ENCODE measurements at regions not wholly inside any gene's neighbourhood (a gene's known extent, or its start where the extent isn't known, plus 50 kb on each side); places are given as distances from the start of the nearest gene placed in this dataset.
A peak's percentile ranks its signal among the peaks of the same experiment; 100 is the strongest.

DNA sequence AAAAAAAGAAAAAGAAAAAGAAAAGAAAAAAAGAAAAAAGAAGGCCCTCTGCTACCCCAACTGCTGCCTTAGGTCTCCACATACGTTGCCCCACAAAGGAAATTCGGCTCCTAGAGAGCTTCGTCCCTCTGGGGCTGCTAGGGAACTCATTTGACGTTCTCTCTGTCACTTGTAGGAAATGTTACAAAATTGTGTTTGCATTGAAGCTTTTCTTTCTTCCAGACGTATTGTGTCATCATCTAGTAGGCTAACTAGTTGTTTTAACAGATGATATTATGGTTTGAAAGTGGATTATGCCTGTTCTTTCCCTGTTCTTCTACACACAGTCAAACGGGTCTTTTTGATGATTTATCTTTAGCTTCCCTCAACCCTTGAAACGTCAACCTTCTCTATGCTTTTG is 125.3 kb downstream of the BDH1 start:
- DNase-seq (ENCODE audit: low spot score), result no peak
- peak overlapping the region; percentile 32 to 79 for H3K27ac ChIP-seq

DNA sequence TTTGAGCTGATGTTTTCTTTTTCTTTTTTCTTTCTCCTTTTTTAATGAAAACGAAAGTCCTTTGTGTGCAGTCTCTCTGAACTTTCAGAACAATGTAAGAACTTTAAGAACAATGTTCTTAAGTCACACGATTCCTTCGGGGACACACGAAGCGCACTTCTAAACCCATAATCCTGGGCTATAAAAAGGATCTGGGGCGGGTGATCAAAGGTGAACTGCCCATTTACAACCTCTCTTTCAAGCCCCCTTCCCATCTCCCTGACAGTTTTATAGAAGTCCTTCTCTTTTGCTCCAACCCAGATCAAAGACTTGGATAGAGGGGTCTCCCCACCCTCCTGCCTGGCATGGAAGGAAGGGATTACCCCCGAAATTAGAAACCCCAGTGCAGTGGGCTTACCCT is 126.8 kb downstream of the BDH1 start:
- Histone ChIP-seq H3K27me3 (no peaks in the 10 kb centered on the region), H3K4me3 (no peak overlapping the region), H3K9me3 (no peaks in the 10 kb centered on the region), H3K36me3 (no peaks in the 10 kb centered on the region), H3K4me1 (peaks cover 0 to 32% of the 10 kb centered on the region in 2 donors), H3K27ac (peak overlapping the region in 1 of 2 donors; percentile 5)
- no peak for DNase-seq (ENCODE audit: low spot score)
- TF ChIP-seq, protein P1, sequence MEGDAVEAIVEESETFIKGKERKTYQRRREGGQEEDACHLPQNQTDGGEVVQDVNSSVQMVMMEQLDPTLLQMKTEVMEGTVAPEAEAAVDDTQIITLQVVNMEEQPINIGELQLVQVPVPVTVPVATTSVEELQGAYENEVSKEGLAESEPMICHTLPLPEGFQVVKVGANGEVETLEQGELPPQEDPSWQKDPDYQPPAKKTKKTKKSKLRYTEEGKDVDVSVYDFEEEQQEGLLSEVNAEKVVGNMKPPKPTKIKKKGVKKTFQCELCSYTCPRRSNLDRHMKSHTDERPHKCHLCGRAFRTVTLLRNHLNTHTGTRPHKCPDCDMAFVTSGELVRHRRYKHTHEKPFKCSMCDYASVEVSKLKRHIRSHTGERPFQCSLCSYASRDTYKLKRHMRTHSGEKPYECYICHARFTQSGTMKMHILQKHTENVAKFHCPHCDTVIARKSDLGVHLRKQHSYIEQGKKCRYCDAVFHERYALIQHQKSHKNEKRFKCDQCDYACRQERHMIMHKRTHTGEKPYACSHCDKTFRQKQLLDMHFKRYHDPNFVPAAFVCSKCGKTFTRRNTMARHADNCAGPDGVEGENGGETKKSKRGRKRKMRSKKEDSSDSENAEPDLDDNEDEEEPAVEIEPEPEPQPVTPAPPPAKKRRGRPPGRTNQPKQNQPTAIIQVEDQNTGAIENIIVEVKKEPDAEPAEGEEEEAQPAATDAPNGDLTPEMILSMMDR (IDR thresholded peaks at IDR 0.05), result no peak

More for the DNA sequence above, 125.3 kb downstream of the BDH1 start:
- Histone ChIP-seq H3K36me3 (no peaks in the 10 kb centered on the region), H3K4me3 (no peak overlapping the region), H3K9me3 (no peaks in the 10 kb centered on the region), H3K4me1 (peaks cover 0 to 32% of the 10 kb centered on the region in 2 donors), H3K27me3 (no peaks in the 10 kb centered on the region)
- TF ChIP-seq, protein P1 (IDR thresholded peaks at IDR 0.05), result no peak

DNA sequence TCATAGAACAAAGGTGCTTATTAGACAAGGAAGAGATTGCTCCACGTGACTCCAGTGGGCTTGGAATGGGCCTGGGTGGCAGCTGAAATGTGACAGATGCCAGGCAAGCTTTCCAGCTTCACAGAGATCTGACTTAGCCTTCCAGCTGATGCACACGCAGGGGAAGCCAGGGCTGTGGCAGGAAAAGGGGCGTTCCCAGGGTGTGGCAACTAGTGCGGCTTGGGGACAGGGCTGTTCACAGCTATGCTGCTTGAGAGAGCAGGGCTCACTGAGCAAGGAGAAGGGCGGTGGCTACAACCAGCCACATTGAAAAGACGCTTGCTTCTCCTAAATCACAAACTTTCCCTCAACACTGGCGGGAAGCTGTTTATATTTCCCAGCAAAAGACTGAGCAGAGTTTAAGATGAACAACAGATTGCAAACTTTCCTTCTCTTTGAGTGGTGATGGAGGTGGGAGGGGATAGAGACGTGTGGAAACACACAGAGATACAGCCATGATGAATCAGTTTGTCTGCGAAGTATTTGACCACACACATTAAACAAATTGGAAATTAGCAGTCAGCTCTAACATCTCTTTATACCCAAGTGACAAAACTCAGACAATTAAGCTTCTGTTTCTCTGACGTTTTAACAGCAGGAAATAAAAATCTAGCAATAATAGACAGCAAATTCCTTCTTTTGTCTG is 127.5 kb downstream of the BDH1 start:
- peaks cover 0 to 32% of the 10 kb centered on the region in 2 donors for H3K4me1 ChIP-seq
- H3K9me3 ChIP-seq, result no peaks in the 10 kb centered on the region
- H3K4me3 ChIP-seq, result no peak overlapping the region
- H3K27me3 ChIP-seq, result no peaks in the 10 kb centered on the region
- peak; percentile 66 for DNase-seq (ENCODE audit: low spot score)
- H3K36me3 ChIP-seq, result no peaks in the 10 kb centered on the region
- peak overlapping the region; percentile 5 to 39 for H3K27ac ChIP-seq
- TF ChIP-seq, protein P1 (IDR thresholded peaks at IDR 0.05), result no peak

DNA sequence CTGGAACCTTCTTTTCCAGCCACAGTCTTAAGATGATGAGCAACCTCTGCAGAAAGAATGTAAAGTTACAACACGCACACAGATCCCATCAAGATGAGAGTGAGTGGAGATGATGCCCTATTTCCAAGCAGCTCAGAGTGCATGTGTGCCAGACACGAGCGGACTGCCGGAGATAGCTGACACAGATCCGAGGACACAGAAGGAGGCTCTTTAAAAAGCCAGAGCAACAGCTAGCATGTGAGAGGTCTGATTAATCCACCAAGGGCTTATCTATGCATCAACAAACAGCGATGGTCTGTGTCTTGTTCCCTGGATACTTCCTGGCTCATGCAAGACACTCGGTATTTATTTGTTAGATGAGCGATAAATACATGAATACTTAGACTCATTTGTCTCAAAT is 128.6 kb upstream of the DLG1 start:
- H3K27me3 ChIP-seq, result no peaks in the 10 kb centered on the region
- H3K4me1 ChIP-seq, result peaks cover 0 to 23% of the 10 kb centered on the region in 2 donors
- no peaks in the 10 kb centered on the region for H3K9me3 ChIP-seq
- no peaks in the 10 kb centered on the region for H3K36me3 ChIP-seq
- TF ChIP-seq, protein P1 (IDR thresholded peaks at IDR 0.05), result no peak
- H3K27ac ChIP-seq, result no peak overlapping the region
- no peak for DNase-seq (ENCODE audit: low spot score)
- H3K4me3 ChIP-seq, result no peak overlapping the region

DNA sequence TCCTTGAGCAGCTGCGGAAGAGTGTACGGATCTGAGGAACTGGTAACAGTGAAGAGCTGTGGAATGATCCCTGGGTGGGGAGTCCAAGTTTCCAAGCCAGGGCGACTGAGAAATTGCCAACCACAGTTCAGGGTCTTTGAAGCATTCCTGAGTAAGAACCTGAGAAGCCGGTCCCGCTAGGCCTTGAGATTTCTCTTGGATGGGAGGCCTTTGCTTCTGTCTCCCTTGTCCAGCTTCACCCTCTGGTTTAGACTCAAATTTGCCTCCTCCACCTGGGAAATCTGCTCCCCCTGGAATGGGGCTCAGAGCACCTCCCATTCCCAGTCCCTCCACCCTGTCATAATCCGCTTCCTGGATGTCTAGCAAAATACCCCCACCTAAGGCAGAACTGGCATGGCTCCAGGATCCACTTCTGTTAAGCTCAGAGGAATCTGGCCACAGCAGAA is 127.7 kb upstream of the DLG1 start:
- no peak for DNase-seq (ENCODE audit: low spot score)
- Histone ChIP-seq H3K27me3 (no peaks in the 10 kb centered on the region), H3K27ac (no peak overlapping the region), H3K9me3 (no peaks in the 10 kb centered on the region), H3K4me1 (peaks cover 0 to 14% of the 10 kb centered on the region in 2 donors), H3K36me3 (no peaks in the 10 kb centered on the region), H3K4me3 (no peak overlapping the region)
- TF ChIP-seq, protein P1 (IDR thresholded peaks at IDR 0.05), result no peak
